Panc1 (cell line): ENCODE measurements at regions not wholly inside any gene's neighbourhood (a gene's known extent, or its start where the extent isn't known, plus 50 kb on each side); places are given as distances from the start of the nearest gene placed in this dataset.

Experiments used
- ATAC-seq: fragments of 200-7000 bp; cut with Tn5 transposase; 2 replicates; pipeline ENCODE4 v1.9.1; 2020; ENCODE audit warnings: mild to moderate bottlenecking, moderate library complexity
- BruUV-seq: library from RNA; stranded (reverse); fragments of 400-500 nt; replicated peaks from 2 replicates; lab custom pipeline; 2021; lab: Mats Ljungman, UMichigan
- CTCF ChIA-PET: fragments of 300-600 bp; sonication (Branson Sonifier 250); formaldehyde crosslinking; loops from one replicate; lab custom pipeline; 2022; ENCODE audit warnings: antibody characterized with exemption; lab: Charles Lee
- POLR2A ChIA-PET: fragments of 300-600 bp; sonication (Branson Sonifier 250); formaldehyde crosslinking; loops from one replicate; lab custom pipeline; 2022; ENCODE audit warnings: antibody characterized with exemption; lab: Charles Lee
- DNase-seq: peaks from one replicate; pipeline ENCODE4 v3.0.0-alpha.2; 2010; ENCODE audit warnings: low read depth, low spot score
- H3K27ac ChIP-seq: 2 replicates; pipeline ENCODE4 v1.5.1; 2011; ENCODE audit warnings: mild to moderate bottlenecking, low read length, inconsistent platforms
- H3K27me3 ChIP-seq: fragments of 200-500 bp; sonication (Bioruptor generic); 2 replicates; pipeline ENCODE4 v1.6.0; 2014; ENCODE audit warnings: low read length, inconsistent platforms; ENCODE audit not compliant: control insufficient read depth, insufficient read depth
- H3K36me3 ChIP-seq: fragments of 200-500 bp; sonication (Bioruptor generic); 2 replicates; pipeline ENCODE4 v1.5.1; 2014; ENCODE audit warnings: inconsistent platforms, mild to moderate bottlenecking, low read length, moderate library complexity; ENCODE audit not compliant: control insufficient read depth, insufficient read depth
- H3K4me1 ChIP-seq: 2 replicates; pipeline ENCODE4 v1.5.1; 2011; ENCODE audit warnings: inconsistent platforms, mild to moderate bottlenecking, low read length, moderate library complexity; ENCODE audit not compliant: control insufficient read depth, insufficient read depth
- H3K4me3 ChIP-seq, 2 experiments: 2 replicates each; pipeline ENCODE4 v1.5.1; 2011 to 2012; ENCODE audit warnings: low read depth in 2 of 2, low read length in 2 of 2, mild to moderate bottlenecking in 2 of 2, inconsistent platforms in 1 of 2, moderate library complexity in 1 of 2
- H3K9me3 ChIP-seq: fragments of 200-500 bp; sonication (Bioruptor generic); 2 replicates; pipeline ENCODE4 v1.5.1; 2014; ENCODE audit warnings: low read depth, mild to moderate bottlenecking, inconsistent platforms, low read length, moderate library complexity; ENCODE audit not compliant: control insufficient read depth, insufficient read depth
- POLR2AphosphoS5 ChIP-seq: IDR thresholded peaks from 2 replicates; pipeline ENCODE4 v1.6.1; 2012; ENCODE audit warnings: mild to moderate bottlenecking, low read depth, low read length, moderate library complexity
- SIN3A ChIP-seq: IDR thresholded peaks from 2 replicates; pipeline ENCODE4 v1.6.1; 2012; ENCODE audit warnings: low read depth, mild to moderate bottlenecking, low read length, moderate library complexity, borderline replicate concordance; ENCODE audit not compliant: insufficient read depth
- TCF7L2 ChIP-seq: IDR thresholded peaks from 2 replicates; pipeline ENCODE4 v1.6.1; 2011; ENCODE audit warnings: mild to moderate bottlenecking, low read depth, low read length, inconsistent platforms
- in situ Hi-C: cut with HindIII; loops from 2 replicates; pipeline ENCODE4 v1.10.0; 2016; ENCODE audit warnings: low sequenced_read_pairs, low pct_unique_long_range_greater_than_20kb
- intact Hi-C: fragments of 100-400 bp; cut with micrococcal nuclease; formaldehyde crosslinking; loops from one replicate; pipeline ENCODE4 v1.10.0; 2022; ENCODE audit not compliant: unreplicated experiment
- TF ChIP-seq, protein P1 (sequence below): fragments of 450-650 bp; IDR thresholded peaks from 2 replicates; pipeline ENCODE4 v1.5.1; 2017; ENCODE audit warnings: mild to moderate bottlenecking
- TF ChIP-seq, protein P2 (sequence below), 2 experiments: IDR thresholded peaks; 2 replicates each; pipeline ENCODE4 v1.6.1; 2011 to 2012; ENCODE audit warnings: low read depth in 2 of 2, control low read depth in 1 of 2, low read length in 1 of 2, mild to moderate bottlenecking in 1 of 2, moderate library complexity in 1 of 2; ENCODE audit not compliant: insufficient read depth in 1 of 2

DNA sequence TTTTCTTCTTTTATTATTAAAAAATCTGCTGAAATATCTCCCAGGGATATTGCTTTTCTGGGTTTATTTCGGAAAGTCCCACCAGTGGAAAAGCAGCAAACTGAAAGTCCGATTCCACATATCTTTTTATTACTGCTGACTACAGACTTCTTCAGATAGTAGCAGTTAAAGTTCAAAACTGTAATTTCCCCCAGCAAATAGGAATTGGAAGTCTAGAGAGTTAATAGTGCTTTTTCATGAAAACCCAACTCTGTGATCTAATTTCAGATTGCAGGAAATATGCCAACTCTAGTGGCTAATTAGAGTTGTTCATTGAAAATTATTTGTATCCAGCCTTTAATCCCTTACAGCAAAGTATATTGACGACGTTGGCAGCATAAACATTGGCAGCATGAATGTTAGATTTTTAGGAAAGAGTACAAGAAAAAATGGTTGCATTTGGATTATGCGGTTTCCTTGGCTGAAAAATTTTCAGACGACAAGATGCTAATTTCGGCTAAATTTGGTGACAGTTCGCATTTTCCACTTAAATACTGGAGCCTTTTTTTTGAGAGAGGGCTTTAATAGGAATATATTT is 472.9 kb upstream of the CBLB start:
- intact Hi-C loops (no loop called here), in situ Hi-C loops (no loop called here)
- ChIA-PET POLR2A (no interaction called here), CTCF (no interaction called here)
- Histone ChIP-seq H3K4me1 (no peaks in the 10 kb centered on the region), H3K27me3 (no peaks in the 10 kb centered on the region), H3K4me3 (no peak overlapping the region), H3K9me3 (no peaks in the 10 kb centered on the region), H3K27ac (no peak overlapping the region), H3K36me3 (no peaks in the 10 kb centered on the region)
- DNase-seq = no peak
- BruUV-seq = no TSS peak
- TF ChIP-seq TCF7L2 (no peak), POLR2AphosphoS5 (no peak), SIN3A (no peak)
- TF ChIP-seq, protein P1, sequence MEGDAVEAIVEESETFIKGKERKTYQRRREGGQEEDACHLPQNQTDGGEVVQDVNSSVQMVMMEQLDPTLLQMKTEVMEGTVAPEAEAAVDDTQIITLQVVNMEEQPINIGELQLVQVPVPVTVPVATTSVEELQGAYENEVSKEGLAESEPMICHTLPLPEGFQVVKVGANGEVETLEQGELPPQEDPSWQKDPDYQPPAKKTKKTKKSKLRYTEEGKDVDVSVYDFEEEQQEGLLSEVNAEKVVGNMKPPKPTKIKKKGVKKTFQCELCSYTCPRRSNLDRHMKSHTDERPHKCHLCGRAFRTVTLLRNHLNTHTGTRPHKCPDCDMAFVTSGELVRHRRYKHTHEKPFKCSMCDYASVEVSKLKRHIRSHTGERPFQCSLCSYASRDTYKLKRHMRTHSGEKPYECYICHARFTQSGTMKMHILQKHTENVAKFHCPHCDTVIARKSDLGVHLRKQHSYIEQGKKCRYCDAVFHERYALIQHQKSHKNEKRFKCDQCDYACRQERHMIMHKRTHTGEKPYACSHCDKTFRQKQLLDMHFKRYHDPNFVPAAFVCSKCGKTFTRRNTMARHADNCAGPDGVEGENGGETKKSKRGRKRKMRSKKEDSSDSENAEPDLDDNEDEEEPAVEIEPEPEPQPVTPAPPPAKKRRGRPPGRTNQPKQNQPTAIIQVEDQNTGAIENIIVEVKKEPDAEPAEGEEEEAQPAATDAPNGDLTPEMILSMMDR = no peak
- TF ChIP-seq, protein P2, sequence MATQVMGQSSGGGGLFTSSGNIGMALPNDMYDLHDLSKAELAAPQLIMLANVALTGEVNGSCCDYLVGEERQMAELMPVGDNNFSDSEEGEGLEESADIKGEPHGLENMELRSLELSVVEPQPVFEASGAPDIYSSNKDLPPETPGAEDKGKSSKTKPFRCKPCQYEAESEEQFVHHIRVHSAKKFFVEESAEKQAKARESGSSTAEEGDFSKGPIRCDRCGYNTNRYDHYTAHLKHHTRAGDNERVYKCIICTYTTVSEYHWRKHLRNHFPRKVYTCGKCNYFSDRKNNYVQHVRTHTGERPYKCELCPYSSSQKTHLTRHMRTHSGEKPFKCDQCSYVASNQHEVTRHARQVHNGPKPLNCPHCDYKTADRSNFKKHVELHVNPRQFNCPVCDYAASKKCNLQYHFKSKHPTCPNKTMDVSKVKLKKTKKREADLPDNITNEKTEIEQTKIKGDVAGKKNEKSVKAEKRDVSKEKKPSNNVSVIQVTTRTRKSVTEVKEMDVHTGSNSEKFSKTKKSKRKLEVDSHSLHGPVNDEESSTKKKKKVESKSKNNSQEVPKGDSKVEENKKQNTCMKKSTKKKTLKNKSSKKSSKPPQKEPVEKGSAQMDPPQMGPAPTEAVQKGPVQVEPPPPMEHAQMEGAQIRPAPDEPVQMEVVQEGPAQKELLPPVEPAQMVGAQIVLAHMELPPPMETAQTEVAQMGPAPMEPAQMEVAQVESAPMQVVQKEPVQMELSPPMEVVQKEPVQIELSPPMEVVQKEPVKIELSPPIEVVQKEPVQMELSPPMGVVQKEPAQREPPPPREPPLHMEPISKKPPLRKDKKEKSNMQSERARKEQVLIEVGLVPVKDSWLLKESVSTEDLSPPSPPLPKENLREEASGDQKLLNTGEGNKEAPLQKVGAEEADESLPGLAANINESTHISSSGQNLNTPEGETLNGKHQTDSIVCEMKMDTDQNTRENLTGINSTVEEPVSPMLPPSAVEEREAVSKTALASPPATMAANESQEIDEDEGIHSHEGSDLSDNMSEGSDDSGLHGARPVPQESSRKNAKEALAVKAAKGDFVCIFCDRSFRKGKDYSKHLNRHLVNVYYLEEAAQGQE (IDR thresholded peaks at IDR 0.05; ENCODE audit: insufficient read depth in 1 of 2, low read depth in 2 of 2, low read length in 1 of 2) = no peak
- ATAC-seq = no peak

DNA sequence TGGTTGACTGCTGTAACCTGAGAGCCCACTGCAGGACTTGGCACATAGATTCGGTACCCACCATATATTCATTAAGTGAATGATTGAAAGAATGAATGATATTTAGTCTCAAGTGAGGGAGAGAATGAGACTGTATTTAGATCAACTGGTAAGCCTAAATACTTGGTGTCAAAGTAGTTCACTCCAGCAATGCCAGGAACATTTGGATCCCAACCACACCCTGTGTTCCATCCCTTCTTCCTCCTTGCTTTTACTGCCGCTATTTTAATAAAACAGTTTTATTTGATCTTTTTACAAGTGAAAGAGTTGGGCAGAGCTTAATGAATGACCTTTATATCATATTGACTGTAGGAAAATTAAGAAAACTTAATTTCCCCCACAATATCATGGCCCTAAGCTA is 473.6 kb upstream of the CBLB start:
- H3K27ac ChIP-seq = no peak overlapping the region
- ChIA-PET CTCF (no interaction called here), POLR2A (no interaction called here)
- intact Hi-C loops = no loop called here
- H3K9me3 ChIP-seq = no peaks in the 10 kb centered on the region
- TF ChIP-seq, protein P2 (IDR thresholded peaks at IDR 0.05; ENCODE audit: insufficient read depth in 1 of 2, low read depth in 2 of 2, low read length in 1 of 2) = no peak
- TF ChIP-seq, protein P1 = no peak
- no peak for TF ChIP-seq POLR2AphosphoS5
- TF ChIP-seq SIN3A = no peak
- no peak for TF ChIP-seq TCF7L2
- H3K27me3 ChIP-seq = no peaks in the 10 kb centered on the region
- no TSS peak for BruUV-seq
- H3K4me1 ChIP-seq = no peaks in the 10 kb centered on the region
- DNase-seq = no peak
- H3K36me3 ChIP-seq = no peaks in the 10 kb centered on the region
- no peak for ATAC-seq
- no peak overlapping the region for H3K4me3 ChIP-seq
- in situ Hi-C loops = no loop called here
